PC-9 (cell line): ENCODE measurements at regions not wholly inside any gene's neighbourhood (a gene's known extent, or its start where the extent isn't known, plus 50 kb on each side); places are given as distances from the start of the nearest gene placed in this dataset.

Experiments used
- CTCF ChIP-seq: fragments of 200-600 bp; sonication (generic); conservative IDR thresholded peaks from 2 replicates; pipeline ENCODE4 v1.6.1; 2017; ENCODE audit warnings: mixed run types, antibody characterized with exemption, mild to moderate bottlenecking, moderate library complexity
- EZH2 ChIP-seq: fragments of 200-600 bp; sonication (generic); IDR thresholded peaks from 2 replicates; pipeline ENCODE4 v1.8.0; 2017; ENCODE audit warnings: antibody characterized with exemption, low read depth

- no peak for TF ChIP-seq CTCF
- TF ChIP-seq EZH2, result no peak
Measured at GRCh38 chr5:168017313-168017712, 274.1 kb upstream of the WWC1 start.
